Stimulated activated CD4-positive, alpha-beta T cell treated with anti-CD3 and anti-CD28 coated beads, Interleukin-12 subunit alpha, Interleukin-12 subunit beta, amount 100 ng/mL, for 24 hours (primary cell): ENCODE measurements at regions not wholly inside any gene's neighbourhood (a gene's known extent, or its start where the extent isn't known, plus 50 kb on each side); places are given as distances from the start of the nearest gene placed in this dataset.

Experiments used
- DNase-seq, 2 experiments: peaks; one replicate each; pipeline ENCODE4 v3.0.0-alpha.2; 2020; ENCODE audit warnings: low read depth in 2 of 2

DNA sequence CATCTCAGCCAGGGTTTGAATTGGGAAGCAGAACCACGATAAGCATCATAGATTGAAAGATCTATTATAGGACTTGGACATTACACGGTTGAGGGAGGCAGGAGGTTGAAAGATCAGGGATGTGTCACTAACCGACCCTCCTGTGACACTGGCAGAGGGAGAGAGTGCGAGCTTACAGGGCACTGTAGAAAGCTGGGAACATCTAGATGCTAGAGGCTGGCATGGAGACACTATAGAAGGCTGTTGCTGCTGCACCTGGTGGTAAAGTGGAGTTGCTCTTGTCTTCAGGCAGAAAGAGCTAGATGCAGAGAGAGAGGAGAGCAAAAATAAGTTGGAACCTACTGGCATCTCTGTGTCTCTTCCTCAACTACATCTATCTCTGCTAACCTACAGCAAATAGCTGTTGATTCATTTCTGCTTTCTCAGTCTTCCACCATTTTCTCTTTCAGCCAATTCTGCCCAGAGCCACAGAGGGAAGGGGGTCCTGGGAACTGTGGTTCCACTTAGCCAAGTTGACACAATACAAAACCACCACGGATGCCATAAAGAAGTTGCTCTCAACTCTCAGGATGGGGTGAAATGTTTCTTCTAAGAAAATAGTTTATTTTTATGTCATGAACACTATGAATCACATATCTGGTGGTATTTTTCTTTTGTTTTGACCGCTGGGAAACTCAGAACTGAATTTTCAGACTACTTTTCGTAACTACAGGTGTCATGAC lies 155.9 kb downstream of the ZNF281 start:
- DNase-seq: no peak

DNA sequence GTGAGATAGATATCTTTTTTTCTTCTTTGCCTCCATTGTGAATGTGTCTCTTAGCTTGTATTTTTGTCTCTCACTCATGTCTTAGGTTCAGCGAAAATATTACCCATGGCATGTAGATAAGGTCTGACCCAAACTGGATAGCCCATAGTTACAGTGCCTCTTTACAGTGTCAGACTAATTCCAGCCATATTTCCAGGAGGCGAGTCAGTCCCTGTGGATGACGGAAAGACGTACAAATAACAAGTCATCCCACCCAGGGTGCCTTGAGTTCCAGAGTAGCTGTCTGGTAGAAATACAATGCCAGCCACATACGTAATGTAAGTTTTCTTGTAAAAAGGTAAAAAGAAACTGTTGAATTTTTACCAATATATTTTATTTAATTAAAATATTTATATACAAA lies 157.3 kb downstream of the ZNF281 start:
- DNase-seq: no peak

DNA sequence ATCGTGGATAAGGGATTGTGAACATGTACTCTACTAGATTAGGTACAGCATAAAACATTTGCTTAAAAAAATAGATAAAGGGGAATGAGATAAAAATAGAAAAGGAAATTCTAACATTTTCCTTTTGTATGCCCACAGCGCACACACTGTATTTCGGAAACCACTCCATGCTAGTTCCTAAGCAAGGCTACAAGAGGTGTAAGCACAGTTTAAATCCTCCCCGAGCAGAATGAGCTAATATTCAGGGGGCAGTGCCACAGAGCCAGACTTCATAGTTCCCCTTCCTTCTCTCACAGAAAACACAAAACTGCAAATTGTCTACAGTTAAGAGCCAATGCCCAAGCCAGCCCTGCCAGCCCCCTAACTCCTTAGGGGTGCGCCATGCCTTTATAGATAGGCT lies 159.4 kb downstream of the ZNF281 start:
- DNase-seq: no peak

DNA sequence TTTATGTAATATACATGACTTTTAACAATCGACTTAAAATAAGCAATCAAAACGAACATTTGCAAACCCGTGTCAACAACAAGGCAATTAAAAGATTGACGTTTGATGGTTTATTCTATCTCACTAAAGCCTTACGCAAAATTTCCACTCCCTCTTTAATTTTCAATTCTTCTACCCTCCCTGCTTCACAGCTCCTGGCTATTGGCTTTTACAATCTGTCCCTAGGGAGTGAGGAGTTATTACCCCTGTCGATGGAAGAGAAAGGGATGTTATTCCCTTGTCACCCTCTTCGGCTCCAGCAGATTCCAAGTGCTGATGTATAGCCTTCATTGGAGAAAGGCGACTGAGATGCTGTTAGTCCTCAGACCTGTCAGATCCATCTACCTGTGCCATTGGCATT lies 161.3 kb downstream of the ZNF281 start:
- no peak for DNase-seq

DNA sequence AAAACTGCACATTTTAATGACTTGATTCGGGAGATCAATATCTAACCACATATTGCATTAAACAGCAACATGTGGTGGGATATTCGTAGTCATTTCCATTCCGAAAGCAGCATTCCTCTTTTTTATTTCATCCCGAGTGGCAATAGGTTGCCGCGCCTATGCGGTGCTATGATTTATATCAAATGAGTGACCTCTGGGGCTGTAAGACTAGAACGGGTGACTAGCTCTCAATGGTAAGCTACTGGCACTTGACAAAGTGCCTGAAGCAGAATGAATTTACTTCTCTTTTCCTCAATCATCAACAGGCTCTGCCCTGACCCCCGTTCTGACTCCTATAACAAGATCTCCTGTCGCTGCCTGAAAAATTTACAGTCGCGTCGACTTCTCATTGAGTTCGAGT lies 162.3 kb downstream of the ZNF281 start:
- no peak for DNase-seq

DNA sequence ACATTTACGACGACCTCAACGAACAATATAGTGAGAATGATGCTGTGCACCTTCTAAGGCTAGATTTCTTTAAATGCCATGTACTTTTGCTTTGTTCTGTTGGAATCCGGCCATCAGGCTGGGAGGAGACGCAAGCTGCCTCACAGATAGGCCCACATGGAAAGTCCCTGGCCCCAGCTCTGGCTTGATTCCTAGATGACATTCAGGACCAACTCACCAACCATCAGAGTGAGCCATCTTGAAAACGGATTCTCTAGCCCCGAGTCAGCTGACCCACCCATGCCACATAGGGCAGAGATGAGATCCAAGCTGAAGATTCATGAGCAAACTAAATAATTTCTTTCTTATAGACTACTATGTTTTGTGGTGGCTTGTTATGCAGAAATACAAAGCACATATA lies 164.4 kb downstream of the ZNF281 start:
- DNase-seq: no peak

DNA sequence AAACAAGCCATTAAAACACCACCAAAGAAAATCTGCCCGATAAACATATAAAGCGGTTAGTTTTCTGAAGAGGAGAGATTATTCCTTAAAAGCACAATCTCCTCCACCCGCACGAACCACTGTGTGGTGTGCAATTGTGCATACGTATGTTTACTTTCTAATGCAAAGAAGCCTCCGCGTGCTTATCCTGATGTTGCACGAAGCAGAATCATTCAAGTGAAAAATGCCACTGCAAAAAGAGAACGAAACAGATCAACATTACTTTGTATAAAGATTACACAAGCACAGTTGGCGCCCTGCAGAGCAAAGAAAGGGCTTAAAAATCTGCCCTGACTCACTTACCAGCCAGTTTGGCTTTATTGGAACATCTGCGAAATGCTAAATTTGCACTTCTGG lies 166.8 kb downstream of the ZNF281 start:
- DNase-seq: no peak

DNA sequence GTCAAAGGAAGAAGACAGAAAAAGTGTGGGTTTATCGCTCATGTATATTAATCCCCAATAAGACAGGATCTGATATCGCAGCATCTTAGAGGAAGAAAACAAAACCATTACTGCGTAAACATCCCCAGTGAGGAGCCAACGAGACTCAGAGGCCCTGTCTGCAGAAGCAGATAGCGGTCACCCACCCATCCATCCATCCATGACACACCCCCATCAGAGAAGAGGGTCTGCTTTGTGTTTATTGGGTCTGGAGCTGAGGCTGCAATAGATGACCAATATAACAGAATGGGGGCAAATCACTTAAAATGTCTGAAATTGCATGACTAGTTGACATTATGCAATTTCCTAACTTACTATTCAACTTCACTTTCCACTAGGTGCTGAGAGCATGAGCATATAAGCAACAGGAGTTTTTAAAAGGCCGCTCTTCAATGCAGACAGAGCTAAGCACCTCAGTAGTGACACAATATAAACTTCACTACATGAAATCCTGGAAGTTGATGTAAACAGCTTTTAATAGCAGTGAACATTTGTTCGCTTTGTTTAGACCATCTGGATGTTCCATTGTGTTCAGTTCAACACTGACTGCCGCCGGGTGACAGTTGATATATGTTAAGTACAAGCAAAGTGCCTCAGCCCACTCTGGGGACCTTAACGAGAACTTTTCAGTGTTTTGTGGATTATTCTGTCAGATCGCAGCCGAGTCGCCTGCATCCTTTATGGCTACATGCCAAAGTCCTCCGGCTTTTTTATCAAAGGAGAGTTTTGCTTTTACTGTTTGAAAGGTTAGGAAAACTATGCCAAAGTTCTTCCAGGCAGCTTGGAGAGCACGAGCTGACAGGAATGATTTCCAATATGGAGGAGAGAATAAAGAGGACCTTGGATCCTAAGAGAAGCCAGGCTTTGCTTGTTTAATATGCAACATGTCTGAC lies 167.5 kb downstream of the ZNF281 start:
- DNase-seq: no peak

DNA sequence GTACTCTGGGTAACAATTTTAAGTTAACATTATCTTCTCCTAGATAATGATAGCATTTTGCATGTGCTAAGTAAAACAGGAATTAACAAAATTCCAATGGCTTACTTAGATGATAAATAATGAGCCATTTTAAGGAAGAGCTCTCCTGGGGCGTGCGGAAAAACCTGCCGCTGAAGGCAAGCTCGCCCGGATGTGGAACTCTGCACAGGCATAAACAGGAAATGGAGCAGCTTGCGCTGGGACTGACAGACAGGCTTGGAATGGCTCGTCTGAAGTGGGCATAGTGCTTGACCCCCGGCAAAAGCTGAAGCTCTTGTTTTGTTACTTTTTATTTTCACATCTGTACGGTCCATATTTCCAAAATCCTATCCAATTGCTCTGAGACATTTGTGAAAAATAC lies 169.2 kb downstream of the ZNF281 start:
- DNase-seq: no peak

DNA sequence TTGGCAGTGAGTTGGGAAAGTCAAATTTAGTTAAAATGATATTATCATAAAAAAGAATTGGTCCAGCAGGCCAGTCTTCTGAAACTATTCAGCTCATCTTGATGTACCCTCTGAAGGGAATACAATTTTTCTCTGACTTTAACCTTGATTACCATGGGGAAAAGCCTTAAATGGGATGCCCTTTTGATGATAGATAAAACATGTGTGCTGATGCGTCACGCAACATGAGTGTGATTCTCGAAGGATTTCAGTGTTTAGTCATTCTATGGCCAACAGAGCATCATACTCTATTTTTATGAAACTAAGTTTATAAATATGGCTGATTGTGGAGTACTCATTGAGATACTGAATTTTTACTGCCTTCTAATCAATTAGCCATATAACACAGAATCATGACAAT lies 171.5 kb downstream of the ZNF281 start:
- DNase-seq: no peak

DNA sequence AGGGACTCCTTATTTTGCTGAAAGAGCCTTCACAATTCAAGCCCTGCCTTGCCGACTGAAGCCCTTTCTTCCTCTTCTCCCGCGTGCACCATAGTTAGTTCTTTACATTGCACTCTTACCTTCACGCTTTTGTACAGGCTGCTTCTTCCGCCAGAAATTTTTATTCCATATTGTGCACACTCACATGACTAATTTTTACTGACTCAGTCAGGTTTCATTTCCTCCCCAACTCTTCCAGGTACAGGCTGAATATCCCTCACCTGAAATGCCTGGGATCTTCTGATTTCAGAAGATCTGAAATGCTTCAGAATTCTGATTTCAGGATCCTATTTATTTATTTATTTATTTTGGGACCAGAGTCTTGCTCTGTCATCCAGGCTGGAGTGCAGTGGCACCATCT lies 172.8 kb downstream of the ZNF281 start:
- DNase-seq: no peak

DNA sequence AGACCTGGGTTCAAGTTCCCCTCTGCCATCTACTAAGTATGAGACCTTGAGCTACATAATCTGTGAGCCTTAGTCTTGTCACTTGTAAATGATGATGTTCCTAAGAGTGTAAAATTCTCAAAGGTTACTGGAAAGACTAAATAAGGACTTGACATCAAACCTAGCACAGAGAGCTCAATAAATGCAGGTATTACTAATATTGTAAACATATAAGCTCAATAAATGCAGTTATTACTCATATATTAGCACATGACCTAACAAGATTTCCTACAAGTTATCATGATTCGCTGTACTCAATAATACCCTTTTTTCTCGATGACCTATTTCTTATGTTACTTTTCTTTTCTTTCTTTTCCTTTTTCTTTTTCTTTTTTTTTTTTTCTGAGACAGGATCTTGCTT lies 174.9 kb downstream of the ZNF281 start:
- no peak for DNase-seq

DNA sequence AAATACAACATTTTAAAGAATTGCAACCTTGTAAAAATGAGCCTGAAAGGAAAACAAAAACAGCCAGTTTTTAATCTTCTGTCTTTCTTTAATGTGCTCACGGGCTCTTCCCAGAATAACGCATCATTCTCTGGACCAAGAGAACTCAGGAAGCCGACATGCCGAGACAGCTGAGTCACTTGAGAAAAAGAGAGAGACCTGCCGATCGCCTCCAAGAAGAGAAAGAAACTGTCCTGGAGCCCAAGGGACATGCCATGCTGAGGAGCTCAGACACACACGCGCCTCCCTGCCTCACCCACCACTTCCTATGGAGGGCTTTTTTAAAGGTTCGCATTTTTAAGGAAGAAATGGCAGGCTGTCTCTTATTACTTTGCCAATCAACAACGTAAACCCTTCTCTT lies 176.4 kb downstream of the ZNF281 start:
- no peak for DNase-seq

DNA sequence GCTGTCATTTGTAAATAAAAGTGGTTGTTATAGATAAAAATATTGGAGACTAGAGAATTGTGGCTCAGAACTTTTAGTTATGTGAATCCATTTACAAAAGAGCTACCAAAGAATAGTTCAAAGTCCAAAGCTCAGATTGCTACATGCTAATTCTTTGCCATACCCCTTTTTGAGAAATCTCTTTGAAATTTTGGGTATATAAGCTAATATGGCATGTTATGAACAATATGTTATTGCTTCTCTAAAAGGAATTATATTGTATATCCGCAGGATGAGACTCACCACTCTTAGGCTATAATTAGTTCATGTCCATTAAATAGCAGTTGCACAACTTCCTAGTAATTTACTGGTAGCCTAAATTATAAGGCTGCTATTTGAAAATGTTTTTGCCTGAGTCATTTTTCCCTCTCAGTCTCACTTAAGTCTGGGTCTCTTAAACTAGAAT lies 178.0 kb downstream of the ZNF281 start:
- DNase-seq: no peak

DNA sequence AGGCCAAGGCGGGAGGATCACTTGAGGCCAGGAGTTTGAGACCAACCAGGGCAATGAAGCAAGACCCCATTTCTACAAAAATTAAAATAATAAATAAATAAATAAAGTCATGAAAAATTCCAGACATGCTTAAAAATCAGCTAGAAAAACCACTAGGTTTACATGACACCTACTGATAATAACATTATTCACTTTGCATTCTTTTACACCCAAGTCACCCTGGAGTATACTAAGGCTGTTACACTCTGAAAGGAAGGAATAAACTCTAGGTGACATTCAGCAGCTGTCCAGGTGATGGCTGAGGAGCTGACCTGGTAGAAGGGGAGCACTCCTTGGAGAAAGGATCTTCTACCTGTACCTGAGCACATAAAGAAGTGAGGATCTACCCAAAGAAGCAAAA lies 179.2 kb downstream of the ZNF281 start:
- no peak for DNase-seq

DNA sequence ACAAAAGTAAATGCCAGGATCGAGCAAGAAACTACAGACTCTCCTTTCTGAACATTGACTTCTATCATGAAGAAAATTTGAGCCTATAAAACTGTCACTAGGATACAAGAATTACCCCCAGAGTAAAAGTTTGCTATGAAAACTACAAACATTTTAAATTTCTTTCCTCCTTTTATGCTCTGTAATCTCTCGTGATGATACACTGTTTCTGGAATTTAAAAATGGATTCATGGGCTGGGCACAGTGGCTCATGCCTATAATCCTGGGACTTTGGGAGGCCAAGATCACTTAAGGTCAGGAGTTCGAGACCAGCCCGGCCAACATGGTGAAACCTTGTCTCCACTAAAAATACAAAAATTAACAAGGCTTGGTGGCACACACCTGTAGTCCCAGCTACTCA lies 181.3 kb downstream of the ZNF281 start:
- DNase-seq: no peak

DNA sequence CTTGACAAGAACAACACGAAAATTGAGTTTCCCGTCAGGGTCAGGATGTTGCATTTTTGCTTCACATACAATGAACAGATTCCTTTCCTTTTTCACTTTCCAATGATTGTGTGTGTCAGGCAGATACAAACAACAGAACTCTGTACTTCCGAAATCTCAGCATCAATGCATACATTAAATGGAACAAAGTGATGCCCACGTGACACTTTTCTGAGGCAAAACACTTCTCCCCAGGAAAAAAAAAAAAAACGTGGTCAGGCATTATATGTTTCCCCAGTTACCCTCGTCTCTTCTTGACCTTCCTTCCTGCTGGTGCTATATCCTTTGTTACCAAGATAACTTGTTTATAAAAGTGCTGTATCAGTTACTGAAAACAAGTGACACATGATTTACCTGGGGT lies 181.8 kb downstream of the ZNF281 start:
- no peak for DNase-seq
